ENCODE measurements at regions not wholly inside any gene's neighbourhood (a gene's known extent, or its start where the extent isn't known, plus 50 kb on each side); places are given as distances from the start of the nearest gene placed in this dataset.

DNA sequence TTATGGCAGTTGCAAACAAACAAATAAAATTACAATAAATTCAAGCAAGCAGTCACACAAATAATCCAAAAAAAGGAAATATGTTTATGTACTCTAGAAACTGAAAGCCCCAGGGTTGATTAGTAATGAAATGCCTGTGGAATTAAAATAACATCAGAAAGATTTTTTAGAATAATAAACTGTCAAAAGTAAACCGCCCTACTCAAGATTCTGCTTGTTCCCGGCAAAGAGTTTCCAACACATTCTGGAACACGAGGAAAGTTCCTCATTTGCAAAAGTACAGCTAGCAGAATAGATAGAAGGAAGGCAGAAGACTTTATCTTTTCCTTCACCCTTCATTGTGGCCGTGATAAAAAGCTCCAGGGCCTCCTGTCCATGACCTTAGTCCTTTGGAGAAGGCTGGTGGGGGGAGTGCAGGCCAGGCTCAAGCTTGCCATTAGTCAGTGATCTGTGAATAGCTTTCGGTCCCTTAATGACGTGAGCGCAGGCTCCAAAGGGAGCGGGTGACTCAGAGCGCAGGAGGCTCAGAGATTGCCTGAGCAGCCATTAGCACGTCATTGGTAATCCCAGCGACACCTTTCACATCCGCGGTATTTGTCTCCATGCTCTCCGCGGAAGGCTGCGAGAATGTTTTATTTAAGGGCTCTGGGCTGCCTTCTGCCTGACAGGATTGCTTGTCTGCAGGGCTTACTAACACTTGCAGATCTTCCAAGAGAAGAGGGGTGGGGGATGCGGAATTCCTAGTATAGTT is 458.3 kb downstream of the METTL15 start:
- peak; percentile 27 for DNase-seq

GRCh38 chr11:28559492-28559891 is 451.3 kb downstream of the METTL15 start:
- no peak for DNase-seq

DNA sequence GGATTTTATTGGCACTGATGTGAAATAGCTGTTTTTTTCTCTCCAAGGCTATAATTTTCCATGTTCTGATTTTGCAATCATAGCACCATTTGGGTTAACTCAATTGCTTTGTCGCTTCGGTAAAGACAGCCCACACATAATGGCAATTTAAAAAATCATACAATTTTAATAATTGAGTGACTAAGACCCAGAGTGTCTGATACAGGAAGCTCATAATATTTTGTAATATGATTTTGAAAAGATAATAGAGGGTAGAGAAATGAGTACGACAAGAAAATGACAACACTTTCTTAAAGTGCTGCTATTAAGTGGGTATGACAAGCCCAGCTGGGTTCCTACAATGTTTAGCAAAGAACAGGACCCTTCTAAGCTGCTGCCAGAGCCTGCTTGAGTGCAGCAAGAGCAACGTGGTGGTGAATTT is 439.1 kb downstream of the METTL15 start:
- no peak for DNase-seq

GRCh38 chr11:28545536-28545935 is 437.3 kb downstream of the METTL15 start:
- no peak for DNase-seq

DNA sequence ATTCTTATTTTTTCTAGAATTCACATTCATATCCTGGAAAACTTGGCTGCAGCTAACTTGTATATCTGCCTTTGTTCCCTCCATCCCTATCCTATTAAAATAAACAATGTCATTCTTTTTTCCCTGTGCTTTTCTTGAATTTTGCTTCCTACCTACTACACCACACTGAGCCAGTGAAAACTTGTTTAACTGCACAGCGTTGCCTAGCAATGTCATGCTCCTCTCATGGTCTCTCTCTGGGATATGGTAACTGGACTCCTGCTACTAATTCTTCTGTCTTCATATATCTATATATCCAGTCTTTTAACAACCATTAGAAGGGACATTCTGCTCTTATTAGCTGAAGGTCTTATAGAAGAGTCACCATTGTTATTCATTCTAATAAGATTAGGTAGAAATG is 434.4 kb downstream of the METTL15 start:
- DNase-seq: no peak

- no peak for DNase-seq
These were observed 431.2 kb downstream of the METTL15 start for GRCh38 chr11:28539239-28540030.

DNA sequence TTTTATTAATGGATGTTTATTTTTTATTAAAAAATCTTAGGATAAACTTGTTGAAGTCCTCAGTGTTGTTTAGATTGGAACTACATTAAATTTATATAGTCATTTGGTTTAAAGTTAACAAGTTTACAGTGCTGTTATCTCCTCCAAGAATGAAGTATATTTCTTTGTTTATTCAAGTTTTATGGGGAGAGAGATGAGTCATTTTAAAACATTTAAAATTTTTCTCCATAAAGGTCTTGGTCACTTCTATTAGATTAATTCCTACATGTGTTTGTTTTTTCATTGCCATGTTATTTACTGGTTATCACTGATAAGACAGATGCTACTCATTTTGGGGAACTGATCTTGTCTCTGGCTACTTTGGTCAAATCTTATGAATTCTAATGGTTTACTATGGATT is 429.6 kb downstream of the METTL15 start:
- DNase-seq: no peak

- no peak for DNase-seq
These were observed 428.5 kb downstream of the METTL15 start for GRCh38 chr11:28536504-28537267.

GRCh38 chr11:28535677-28536076 is 427.5 kb downstream of the METTL15 start:
- DNase-seq: no peak

GRCh38 chr11:28529540-28530410 is 421.6 kb downstream of the METTL15 start:
- DNase-seq: no peak

- no peak for DNase-seq
These were observed 420.9 kb downstream of the METTL15 start for GRCh38 chr11:28529046-28529445.

DNA sequence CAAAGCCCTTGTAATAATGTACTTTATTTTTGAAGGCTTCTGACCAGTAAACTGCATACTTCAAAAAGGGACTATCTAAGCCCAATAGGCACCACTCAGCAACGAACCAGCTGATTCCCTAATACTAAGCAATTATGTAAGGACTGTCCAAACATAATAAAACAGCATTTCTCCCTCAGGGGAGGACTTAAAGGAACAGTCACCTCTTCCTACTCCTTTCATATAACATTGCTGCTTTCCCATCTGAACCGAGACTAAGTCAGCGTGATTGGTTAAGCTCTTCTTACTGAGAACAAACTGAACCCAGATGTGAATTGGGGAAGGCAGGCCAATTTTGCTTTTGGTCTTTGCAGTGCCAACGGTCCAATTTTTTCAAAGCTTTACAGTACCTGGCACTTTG is 420.0 kb downstream of the METTL15 start:
- DNase-seq: no peak

DNA sequence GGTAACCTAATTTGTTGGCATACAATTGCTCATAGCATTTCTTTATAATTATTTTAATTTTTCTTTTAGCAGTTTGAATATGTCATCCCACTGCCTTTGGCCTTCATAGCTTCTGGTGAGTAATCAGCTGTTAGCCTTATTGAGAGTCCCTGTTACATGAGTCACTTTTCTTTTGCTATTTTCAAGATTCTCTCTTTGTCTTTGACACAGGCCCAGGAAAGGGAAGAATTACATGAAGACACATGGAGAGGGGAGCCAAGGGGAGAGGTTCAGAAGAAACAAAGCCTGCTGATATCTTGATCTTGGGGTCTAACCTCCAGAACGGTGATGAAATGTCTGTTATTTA is 418.2 kb downstream of the METTL15 start:
- DNase-seq: no peak

DNA sequence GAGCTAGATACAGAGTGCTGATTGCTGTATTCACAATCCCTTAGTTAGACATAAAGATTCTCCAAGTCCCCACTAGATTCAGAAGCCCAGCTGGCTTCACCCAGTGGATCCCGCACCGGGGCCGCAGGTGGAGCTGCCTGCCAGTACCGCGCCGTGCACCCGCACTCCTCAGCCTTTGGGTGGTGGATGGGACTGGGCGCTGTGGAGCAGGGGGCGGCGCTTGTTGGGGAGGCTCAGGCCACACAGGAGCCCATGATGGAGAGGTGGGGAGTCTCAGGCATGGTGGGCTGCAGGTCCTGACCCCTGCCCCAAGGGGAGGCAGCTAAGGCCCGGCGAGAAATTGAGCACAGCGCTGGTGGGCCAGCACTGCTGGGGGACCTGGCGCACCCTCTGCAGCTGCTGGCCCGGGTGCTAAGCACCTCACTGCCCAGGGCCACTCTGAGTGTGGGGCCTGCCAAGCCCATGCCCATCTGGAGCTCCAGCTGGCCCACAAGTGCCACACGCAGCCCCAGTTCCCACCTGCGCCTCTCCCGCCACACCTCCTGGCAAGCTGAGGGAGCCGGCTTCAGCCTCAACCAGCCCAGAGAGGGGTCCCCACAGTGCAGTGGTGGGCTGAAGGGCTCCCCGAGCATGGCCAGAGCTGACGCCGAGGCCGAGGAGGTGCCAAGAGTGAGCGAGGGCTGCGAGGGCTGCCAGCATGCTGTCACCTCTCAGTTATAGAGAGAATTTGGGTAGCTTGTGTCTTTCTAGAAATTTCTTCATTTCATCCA is 417.6 kb downstream of the METTL15 start:
- no peak for DNase-seq

DNA sequence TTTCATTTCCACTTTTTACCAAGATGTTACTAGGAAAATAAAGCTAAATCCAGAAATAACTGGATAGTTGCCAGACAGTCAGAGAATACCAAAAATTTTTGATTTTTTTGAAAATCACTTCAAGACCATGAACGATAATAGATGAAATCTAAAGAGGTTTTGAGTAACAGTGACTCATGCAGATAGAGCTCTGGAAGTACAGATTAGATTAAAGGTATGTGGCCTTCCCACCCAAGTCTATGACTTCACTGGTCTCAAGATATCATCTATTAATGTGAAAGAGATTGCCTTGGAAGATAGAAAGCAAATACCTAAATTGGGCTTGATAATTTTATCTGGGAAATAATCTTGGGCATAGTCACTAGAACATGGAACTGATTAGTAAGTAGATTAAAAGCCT is 415.9 kb downstream of the METTL15 start:
- DNase-seq: no peak

- no peak for DNase-seq
These were observed 412.9 kb downstream of the METTL15 start for GRCh38 chr11:28521075-28521474.

DNA sequence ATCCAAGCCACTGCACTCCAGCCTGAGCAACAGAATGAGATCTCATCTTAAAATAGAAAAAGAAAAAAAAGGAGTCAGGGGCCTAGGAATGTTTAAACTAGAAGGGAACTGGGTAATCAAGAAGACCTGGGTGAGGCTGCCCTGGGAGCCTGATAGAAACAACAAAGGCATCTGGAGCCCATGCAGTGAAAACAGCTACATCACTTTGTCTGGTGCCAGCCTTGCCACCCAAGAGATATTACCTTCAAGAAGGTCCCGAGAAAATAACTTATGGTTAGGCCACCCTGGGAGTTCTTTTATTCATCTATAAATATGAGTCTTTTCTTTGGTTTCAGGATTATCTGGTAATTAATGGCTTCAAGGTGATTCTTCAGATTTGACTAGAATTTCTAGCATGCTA is 412.1 kb downstream of the METTL15 start:
- DNase-seq: no peak

DNA sequence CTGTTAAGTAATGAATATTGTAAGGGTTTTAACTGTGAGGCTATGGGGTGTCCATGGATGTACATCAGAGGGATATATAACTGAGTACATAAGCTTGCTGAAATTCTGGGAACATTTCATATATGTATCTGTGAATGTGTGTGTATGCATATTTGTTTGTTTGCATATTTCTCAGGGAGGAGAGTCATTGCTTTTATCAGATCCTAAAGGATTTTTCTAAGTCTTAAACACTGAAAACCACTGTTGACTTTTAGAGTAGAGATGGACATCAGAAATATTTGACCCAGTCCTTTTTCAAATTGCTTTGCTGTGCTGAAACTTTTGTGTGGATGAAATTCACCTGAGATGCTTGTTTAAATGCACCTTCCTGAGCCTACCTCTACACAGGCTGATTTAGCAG is 410.6 kb downstream of the METTL15 start:
- DNase-seq: no peak

DNA sequence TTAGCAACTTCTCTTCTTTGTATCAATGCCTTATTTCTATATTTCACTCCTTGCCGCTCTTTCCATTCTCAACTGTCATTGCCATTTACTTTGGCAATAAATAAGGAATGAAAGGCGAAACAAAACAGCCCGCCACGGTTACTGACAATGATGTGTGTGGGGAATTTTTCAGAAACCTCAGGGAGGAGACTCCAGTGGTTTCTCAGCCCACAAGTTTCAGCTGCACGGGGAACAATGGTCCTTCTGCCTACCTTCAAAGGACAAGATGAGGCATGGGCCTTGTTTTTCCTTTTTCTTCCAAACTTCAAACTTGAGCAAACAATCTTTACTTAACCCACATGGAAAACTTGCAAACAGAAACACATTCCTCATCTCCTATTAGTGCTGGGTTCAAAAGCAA is 409.4 kb downstream of the METTL15 start:
- no peak for DNase-seq

- DNase-seq: no peak
These were observed 406.2 kb downstream of the METTL15 start for GRCh38 chr11:28514391-28514790.

- DNase-seq: no peak
These were observed 404.1 kb downstream of the METTL15 start for GRCh38 chr11:28512143-28512756.

DNA sequence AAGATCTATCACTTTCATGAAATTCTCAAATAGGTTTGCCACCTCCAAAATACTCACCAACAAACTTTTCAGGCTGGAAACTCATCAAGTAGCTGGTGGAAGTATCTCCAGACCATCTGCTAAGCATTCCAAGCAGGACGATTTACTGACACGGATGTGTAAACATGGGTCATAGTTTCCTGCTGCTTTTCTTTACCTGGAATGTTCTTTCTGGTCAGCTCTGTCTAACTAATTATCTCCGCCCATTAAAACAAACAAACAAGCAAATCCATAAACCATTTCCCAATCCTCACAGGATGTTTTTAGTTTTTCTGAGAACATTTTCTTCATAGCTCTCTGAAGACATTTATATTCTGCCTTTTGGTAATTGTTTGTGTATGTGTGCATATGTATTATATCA is 397.0 kb downstream of the METTL15 start:
- no peak for DNase-seq
